Keratinocyte (primary cell): ENCODE measurements at regions not wholly inside any gene's neighbourhood (a gene's known extent, or its start where the extent isn't known, plus 50 kb on each side); places are given as distances from the start of the nearest gene placed in this dataset.
A peak's percentile ranks its signal among the peaks of the same experiment; 100 is the strongest.
"Not testable (repeated sequence)": the region's sequence is repeated elsewhere in the genome, so short reads cannot be mapped to it uniquely, and the experiment has no call there.

Source experiments
- DNase-seq: peaks from one replicate; pipeline ENCODE4 v3.0.0-alpha.2; 2011; ENCODE audit warnings: low read depth, missing footprints, low spot score
- FAIRE-seq: peaks from 2 replicates; lab custom pipeline; 2011; peaks lifted over from hg19 to GRCh38; lab: Jason Lieb, UNC
- H2AFZ ChIP-seq: 2 replicates; pipeline ENCODE4 v1.6.0; 2012; ENCODE audit warnings: low read length, control low read depth, inconsistent platforms; ENCODE audit not compliant: control insufficient read depth
- H3K27ac ChIP-seq: 2 replicates; pipeline ENCODE4 v1.5.1; 2011; ENCODE audit warnings: low read length; ENCODE audit not compliant: control insufficient read depth, insufficient read depth
- H3K27me3 ChIP-seq: 3 replicates; pipeline ENCODE4 v1.6.0; 2011; ENCODE audit warnings: low read length; ENCODE audit not compliant: control insufficient read depth, insufficient read depth; ENCODE audit errors: extremely low read depth
- H3K36me3 ChIP-seq, 2 experiments: 2 replicates in 1 of 2; 3 replicates in 1 of 2; pipeline ENCODE4 v1.5.1; 2011; ENCODE audit warnings: low read length in 2 of 2, mild to moderate bottlenecking in 1 of 2; ENCODE audit not compliant: control insufficient read depth in 2 of 2, insufficient read depth in 2 of 2; ENCODE audit errors: extremely low read depth in 1 of 2
- H3K4me1 ChIP-seq: 3 replicates; pipeline ENCODE4 v1.5.1; 2011; ENCODE audit warnings: low read length; ENCODE audit not compliant: control insufficient read depth, insufficient read depth; ENCODE audit errors: extremely low read depth
- H3K4me2 ChIP-seq: 3 replicates; pipeline ENCODE4 v1.6.0; 2011; ENCODE audit warnings: low read depth, low read length; ENCODE audit not compliant: control insufficient read depth, insufficient read depth; ENCODE audit errors: extremely low read depth
- H3K4me3 ChIP-seq, 3 experiments: fragments of 200-600 bp in 1 of 3; sonication (generic) in 1 of 3; 2 replicates in 2 of 3; 3 replicates in 1 of 3; pipeline ENCODE4 v1.5.1; 2011 to 2016; ENCODE audit warnings: low read length in 3 of 3, mild to moderate bottlenecking in 3 of 3, control low read depth in 2 of 3, inconsistent platforms in 1 of 3, low read depth in 1 of 3, mixed read lengths in 1 of 3, mixed run types in 1 of 3, moderate library complexity in 1 of 3; ENCODE audit not compliant: control insufficient read depth in 2 of 3, insufficient read depth in 2 of 3; ENCODE audit errors: extremely low read depth in 1 of 3
- H3K79me2 ChIP-seq: 2 replicates; pipeline ENCODE4 v1.6.0; 2012; ENCODE audit warnings: low read length; ENCODE audit not compliant: control insufficient read depth, insufficient read depth
- H3K9ac ChIP-seq: 3 replicates; pipeline ENCODE4 v1.6.0; 2011; ENCODE audit warnings: low read length; ENCODE audit not compliant: control insufficient read depth, insufficient read depth; ENCODE audit errors: extremely low read depth
- H3K9me1 ChIP-seq: 3 replicates; pipeline ENCODE4 v1.6.0; 2011; ENCODE audit warnings: low read length; ENCODE audit not compliant: control insufficient read depth, insufficient read depth; ENCODE audit errors: extremely low read depth
- H3K9me3 ChIP-seq: 2 replicates; pipeline ENCODE4 v1.5.1; 2012; ENCODE audit warnings: low read depth, low read length; ENCODE audit not compliant: control insufficient read depth
- H4K20me1 ChIP-seq: 3 replicates; pipeline ENCODE4 v1.6.0; 2011; ENCODE audit warnings: low read length; ENCODE audit not compliant: control insufficient read depth, insufficient read depth; ENCODE audit errors: extremely low read depth
- dilution Hi-C: fragments of 300-500 bp; cut with MboI; formaldehyde crosslinking; loops from one replicate; pipeline ENCODE4 v1.7.0; 2020; ENCODE audit warnings: low sequenced_read_pairs; ENCODE audit not compliant: extremely low pct_ligation_motif_present

- H3K79me2 ChIP-seq, H3K9me3 ChIP-seq, H2AFZ ChIP-seq, H3K4me2 ChIP-seq, H4K20me1 ChIP-seq, H3K27me3 ChIP-seq, H3K9me1 ChIP-seq, H3K27ac ChIP-seq, dilution Hi-C loops, H3K9ac ChIP-seq, H3K4me1 ChIP-seq, H3K4me3 ChIP-seq, DNase-seq, H3K36me3 ChIP-seq, FAIRE-seq: not testable (repeated sequence)
Observed at GRCh38 chr15:20614549-20614948, 72.9 kb upstream of the GOLGA6L6 start.

- H3K4me2 ChIP-seq, H3K9me1 ChIP-seq, H3K9ac ChIP-seq, H3K27ac ChIP-seq, DNase-seq, H3K27me3 ChIP-seq, H3K79me2 ChIP-seq, H3K4me1 ChIP-seq, dilution Hi-C loops, H2AFZ ChIP-seq, H3K9me3 ChIP-seq, H4K20me1 ChIP-seq, H3K36me3 ChIP-seq, FAIRE-seq, H3K4me3 ChIP-seq: not testable (repeated sequence)
Observed at GRCh38 chr15:20612796-20613195, 71.2 kb upstream of the GOLGA6L6 start.

- DNase-seq, H3K27ac ChIP-seq, H3K4me2 ChIP-seq, H3K4me1 ChIP-seq, H3K9ac ChIP-seq, H2AFZ ChIP-seq, H3K27me3 ChIP-seq, H3K4me3 ChIP-seq, H3K9me1 ChIP-seq, H3K9me3 ChIP-seq, dilution Hi-C loops, H3K36me3 ChIP-seq, FAIRE-seq, H4K20me1 ChIP-seq, H3K79me2 ChIP-seq: not testable (repeated sequence)
Observed at GRCh38 chr15:20612356-20612755, 70.8 kb upstream of the GOLGA6L6 start.

- H4K20me1 ChIP-seq, dilution Hi-C loops, H3K9me1 ChIP-seq, DNase-seq, H3K9ac ChIP-seq, H3K9me3 ChIP-seq, H3K4me2 ChIP-seq, H3K36me3 ChIP-seq, H2AFZ ChIP-seq, H3K27me3 ChIP-seq, H3K4me3 ChIP-seq, H3K27ac ChIP-seq, H3K79me2 ChIP-seq, H3K4me1 ChIP-seq: not testable (repeated sequence)
- FAIRE-seq = peak; percentile 34
Observed at GRCh38 chr15:20611667-20612290, 70.2 kb upstream of the GOLGA6L6 start.

GRCh38 chr15:20608179-20608578 lies 66.6 kb upstream of the GOLGA6L6 start:
- H2AFZ ChIP-seq, H3K36me3 ChIP-seq, H3K27ac ChIP-seq, H3K9ac ChIP-seq, H3K4me1 ChIP-seq, FAIRE-seq, H3K9me3 ChIP-seq, H3K4me3 ChIP-seq, H3K4me2 ChIP-seq, dilution Hi-C loops, DNase-seq, H3K79me2 ChIP-seq, H4K20me1 ChIP-seq, H3K9me1 ChIP-seq, H3K27me3 ChIP-seq: not testable (repeated sequence)
